Naive thymus-derived CD4-positive, alpha-beta T cell (primary cell): ENCODE measurements at regions not wholly inside any gene's neighbourhood (a gene's known extent, or its start where the extent isn't known, plus 50 kb on each side); places are given as distances from the start of the nearest gene placed in this dataset.

ENCODE experiments used
- ATAC-seq: fragments of 150-1000 bp; cut with Tn5 transposase; 2 replicates; pipeline ENCODE4 v1.10.0; 2021; ENCODE audit warnings: mild to moderate bottlenecking, moderate library complexity
- CTCF ChIA-PET: fragments of 350-600 bp; sonication (Branson Sonifier 250); formaldehyde crosslinking; loops from one replicate; lab custom pipeline; 2021; ENCODE audit warnings: antibody characterized with exemption; lab: Charles Lee
- POLR2A ChIA-PET: fragments of 350-600 bp; sonication (Branson Sonifier 250); formaldehyde crosslinking; loops from one replicate; lab custom pipeline; 2021; ENCODE audit warnings: antibody characterized with exemption, inconsistent platforms; lab: Charles Lee
- DNase-seq, 9 donors: peaks; one replicate each; pipeline versions ENCODE4 v3.0.0 to v3.0.0-alpha.2; 2020 to 2022; ENCODE audit warnings: mixed read lengths in 1 of 9
- H3K27ac ChIP-seq: one replicate; pipeline ENCODE4 v1.7.0; 2013; ENCODE audit warnings: mild to moderate bottlenecking, low read depth, low read length, moderate library complexity
- H3K27me3 ChIP-seq, 2 donors: one replicate each; pipeline ENCODE4 v1.7.0; 2013; ENCODE audit warnings: low read length in 2 of 2, mild to moderate bottlenecking in 2 of 2, moderate library complexity in 2 of 2; ENCODE audit not compliant: control insufficient read depth in 2 of 2, insufficient read depth in 2 of 2
- H3K36me3 ChIP-seq, 3 experiments: 1 replicate in 2 of 3; 2 replicates in 1 of 3; pipeline ENCODE4 v1.7.0; 2013; ENCODE audit warnings: low read length in 3 of 3, mild to moderate bottlenecking in 3 of 3, moderate library complexity in 1 of 3; ENCODE audit not compliant: insufficient read depth in 3 of 3, control insufficient read depth in 2 of 3
- H3K4me1 ChIP-seq, 2 donors: one replicate each; pipeline ENCODE4 v1.7.0; 2013; ENCODE audit warnings: low read length in 2 of 2, mild to moderate bottlenecking in 2 of 2, moderate library complexity in 1 of 2; ENCODE audit not compliant: control insufficient read depth in 2 of 2, insufficient read depth in 2 of 2
- H3K4me3 ChIP-seq: 2 replicates; pipeline ENCODE4 v1.7.0; 2013; ENCODE audit warnings: mild to moderate bottlenecking, low read length
- H3K9me3 ChIP-seq, 3 experiments: 1 replicate in 2 of 3; 2 replicates in 1 of 3; pipeline ENCODE4 v1.7.0; 2013; ENCODE audit warnings: low read length in 3 of 3; ENCODE audit not compliant: control insufficient read depth in 2 of 3
- H3K27ac Mint-ChIP-seq, 9 donors: one replicate each; pipeline ENCODE4 v1.8.0; 2020 to 2022; ENCODE audit warnings: mixed read lengths in 9 of 9, mild to moderate bottlenecking in 8 of 9, moderate library complexity in 5 of 9, inconsistent platforms in 2 of 9
- H3K27me3 Mint-ChIP-seq, 5 donors: one replicate each; pipeline ENCODE4 v1.8.0; 2021 to 2022; ENCODE audit warnings: mixed read lengths in 5 of 5, mild to moderate bottlenecking in 1 of 5
- H3K36me3 Mint-ChIP-seq, 5 donors: one replicate each; pipeline ENCODE4 v1.8.0; 2020 to 2022; ENCODE audit warnings: mixed read lengths in 5 of 5, mild to moderate bottlenecking in 3 of 5, inconsistent platforms in 1 of 5
- H3K4me1 Mint-ChIP-seq, 7 donors: one replicate each; pipeline ENCODE4 v1.8.0; 2020 to 2022; ENCODE audit warnings: mixed read lengths in 7 of 7, mild to moderate bottlenecking in 3 of 7, inconsistent platforms in 1 of 7
- H3K4me3 Mint-ChIP-seq, 10 donors: one replicate each; pipeline ENCODE4 v1.8.0; 2020 to 2022; ENCODE audit warnings: mild to moderate bottlenecking in 10 of 10, mixed read lengths in 10 of 10, moderate library complexity in 6 of 10, inconsistent platforms in 2 of 10
- H3K9me3 Mint-ChIP-seq, 11 donors: one replicate each; pipeline ENCODE4 v1.8.0; 2020 to 2022; ENCODE audit warnings: mixed read lengths in 11 of 11, mild to moderate bottlenecking in 4 of 11, inconsistent platforms in 1 of 11, moderate library complexity in 1 of 11
- intact Hi-C, 2 donors: fragments of 100-400 bp; cut with micrococcal nuclease; formaldehyde crosslinking; loops; one replicate each; pipeline ENCODE4 v1.15.1; 2023

GRCh38 chr18:33835419-33835818, 257.4 kb downstream of the ASXL3 start:
- no peak overlapping the region for H3K4me3 Mint-ChIP-seq
- CTCF ChIA-PET, result no interaction called here
- no peaks in the 10 kb centered on the region for H3K4me1 Mint-ChIP-seq
- H3K9me3 ChIP-seq, result no peaks in the 10 kb centered on the region
- POLR2A ChIA-PET, result no interaction called here
- H3K36me3 ChIP-seq, result no peaks in the 10 kb centered on the region
- no peaks in the 10 kb centered on the region for H3K4me1 ChIP-seq
- intact Hi-C loops, result no loop called here
- no peak overlapping the region for H3K27ac ChIP-seq
- H3K4me3 ChIP-seq, result no peak overlapping the region
- no peak for ATAC-seq
- H3K9me3 Mint-ChIP-seq, result peaks cover 3 to 22% (median 9%) of the 10 kb centered on the region in 11 donors
- no peaks in the 10 kb centered on the region for H3K27me3 Mint-ChIP-seq
- H3K27ac Mint-ChIP-seq, result no peak overlapping the region
- H3K36me3 Mint-ChIP-seq, result no peaks in the 10 kb centered on the region
- H3K27me3 ChIP-seq, result no peaks in the 10 kb centered on the region
- no peak for DNase-seq

GRCh38 chr18:33833842-33834241, 255.8 kb downstream of the ASXL3 start:
- H3K4me3 Mint-ChIP-seq, result no peak overlapping the region
- H3K4me1 ChIP-seq, result no peaks in the 10 kb centered on the region
- no peaks in the 10 kb centered on the region for H3K27me3 ChIP-seq
- CTCF ChIA-PET, result no interaction called here
- no peaks in the 10 kb centered on the region for H3K9me3 ChIP-seq
- no peak overlapping the region for H3K4me3 ChIP-seq
- H3K36me3 ChIP-seq, result no peaks in the 10 kb centered on the region
- POLR2A ChIA-PET, result no interaction called here
- H3K4me1 Mint-ChIP-seq, result no peaks in the 10 kb centered on the region
- DNase-seq (no peak), ATAC-seq (no peak)
- H3K27ac Mint-ChIP-seq, result no peak overlapping the region
- H3K27ac ChIP-seq, result no peak overlapping the region
- peaks cover 3 to 26% (median 8%) of the 10 kb centered on the region in 11 donors for H3K9me3 Mint-ChIP-seq
- H3K36me3 Mint-ChIP-seq, result no peaks in the 10 kb centered on the region
- H3K27me3 Mint-ChIP-seq, result no peaks in the 10 kb centered on the region
- intact Hi-C loops, result no loop called here

GRCh38 chr18:33831424-33831823, 253.4 kb downstream of the ASXL3 start:
- Mint-ChIP-seq H3K4me1 (no peaks in the 10 kb centered on the region), H3K27ac (no peak overlapping the region), H3K9me3 (peaks cover 0 to 21% (median 10%) of the 10 kb centered on the region in 11 donors), H3K4me3 (no peak overlapping the region), H3K36me3 (no peaks in the 10 kb centered on the region), H3K27me3 (no peaks in the 10 kb centered on the region)
- intact Hi-C loops, result no loop called here
- Histone ChIP-seq H3K4me1 (no peaks in the 10 kb centered on the region), H3K27ac (no peak overlapping the region), H3K4me3 (no peak overlapping the region), H3K36me3 (no peaks in the 10 kb centered on the region), H3K27me3 (no peaks in the 10 kb centered on the region), H3K9me3 (no peaks in the 10 kb centered on the region)
- ChIA-PET POLR2A (no interaction called here), CTCF (no interaction called here)
- DNase-seq (no peak), ATAC-seq (no peak)

- Histone ChIP-seq H3K27me3 (no peaks in the 10 kb centered on the region), H3K4me1 (no peaks in the 10 kb centered on the region), H3K36me3 (no peaks in the 10 kb centered on the region), H3K9me3 (no peaks in the 10 kb centered on the region), H3K4me3 (no peak overlapping the region), H3K27ac (no peak overlapping the region)
- DNase-seq (no peak), ATAC-seq (no peak)
- Mint-ChIP-seq H3K27ac (no peak overlapping the region), H3K36me3 (no peaks in the 10 kb centered on the region), H3K9me3 (peaks cover 0 to 22% (median 10%) of the 10 kb centered on the region in 11 donors), H3K4me1 (no peaks in the 10 kb centered on the region), H3K27me3 (no peaks in the 10 kb centered on the region), H3K4me3 (no peak overlapping the region)
- intact Hi-C loops, result no loop called here
- POLR2A ChIA-PET, result no interaction called here
- CTCF ChIA-PET, result no interaction called here
Measured at GRCh38 chr18:33830213-33830612, 252.2 kb downstream of the ASXL3 start.

GRCh38 chr18:33828949-33829348, 250.9 kb downstream of the ASXL3 start:
- Mint-ChIP-seq H3K36me3 (no peaks in the 10 kb centered on the region), H3K9me3 (peaks cover 0 to 31% (median 12%) of the 10 kb centered on the region in 11 donors), H3K27me3 (no peaks in the 10 kb centered on the region), H3K4me3 (no peak overlapping the region), H3K4me1 (no peaks in the 10 kb centered on the region), H3K27ac (no peak overlapping the region)
- H3K36me3 ChIP-seq, result no peaks in the 10 kb centered on the region
- POLR2A ChIA-PET, result no interaction called here
- H3K4me3 ChIP-seq, result no peak overlapping the region
- no peaks in the 10 kb centered on the region for H3K4me1 ChIP-seq
- H3K27me3 ChIP-seq, result no peaks in the 10 kb centered on the region
- CTCF ChIA-PET, result no interaction called here
- no peak for ATAC-seq
- H3K9me3 ChIP-seq, result no peaks in the 10 kb centered on the region
- intact Hi-C loops, result no loop called here
- no peak for DNase-seq
- no peak overlapping the region for H3K27ac ChIP-seq

GRCh38 chr18:33826151-33826550, 248.1 kb downstream of the ASXL3 start:
- Histone ChIP-seq H3K36me3 (no peaks in the 10 kb centered on the region), H3K27me3 (no peaks in the 10 kb centered on the region), H3K4me1 (no peaks in the 10 kb centered on the region), H3K27ac (no peak overlapping the region), H3K9me3 (no peaks in the 10 kb centered on the region), H3K4me3 (no peak overlapping the region)
- no peaks in the 10 kb centered on the region for H3K4me1 Mint-ChIP-seq
- H3K27me3 Mint-ChIP-seq, result peaks cover 0 to 4% (median under 1%) of the 10 kb centered on the region in 5 donors
- H3K9me3 Mint-ChIP-seq, result peaks cover 0 to 26% (median 5%) of the 10 kb centered on the region in 11 donors
- H3K36me3 Mint-ChIP-seq, result no peaks in the 10 kb centered on the region
- DNase-seq (no peak), ATAC-seq (no peak)
- ChIA-PET POLR2A (no interaction called here), CTCF (interaction anchor here (0.7 kb wide), 1 partner anchor 201 kb away, joined by 3 read pairs; no protein-coding TSS in a partner anchor)
- no peak overlapping the region for H3K27ac Mint-ChIP-seq
- intact Hi-C loops, result no loop called here
- no peak overlapping the region for H3K4me3 Mint-ChIP-seq

GRCh38 chr18:33821503-33821902, 243.5 kb downstream of the ASXL3 start:
- H3K27me3 Mint-ChIP-seq, result peaks cover 0 to 7% (median 4%) of the 10 kb centered on the region in 5 donors
- Histone ChIP-seq H3K4me1 (no peaks in the 10 kb centered on the region), H3K4me3 (no peak overlapping the region), H3K27me3 (no peaks in the 10 kb centered on the region), H3K9me3 (no peaks in the 10 kb centered on the region), H3K27ac (no peak overlapping the region), H3K36me3 (no peaks in the 10 kb centered on the region)
- intact Hi-C loops, result no loop called here
- H3K9me3 Mint-ChIP-seq, result peaks cover 2 to 22% (median 11%) of the 10 kb centered on the region in 11 donors
- no peaks in the 10 kb centered on the region for H3K36me3 Mint-ChIP-seq
- no peaks in the 10 kb centered on the region for H3K4me1 Mint-ChIP-seq
- no peak for ATAC-seq
- no peak overlapping the region for H3K27ac Mint-ChIP-seq
- DNase-seq, result no peak
- CTCF ChIA-PET, result no interaction called here
- POLR2A ChIA-PET, result no interaction called here
- no peak overlapping the region for H3K4me3 Mint-ChIP-seq
